WI38 (cell line): ENCODE measurements at regions not wholly inside any gene's neighbourhood (a gene's known extent, or its start where the extent isn't known, plus 50 kb on each side); places are given as distances from the start of the nearest gene placed in this dataset.

Experiments used
- H3K4me3 ChIP-seq: 2 replicates; pipeline ENCODE4 v1.5.1; 2011; ENCODE audit warnings: low read depth, mild to moderate bottlenecking, control low read depth, low read length
- TF ChIP-seq, protein P1 (sequence below): IDR thresholded peaks from 2 replicates; pipeline ENCODE4 v1.5.1; 2012; ENCODE audit warnings: low read depth, mild to moderate bottlenecking, control low read depth, low read length

- no peak overlapping the region for H3K4me3 ChIP-seq
- TF ChIP-seq, protein P1, sequence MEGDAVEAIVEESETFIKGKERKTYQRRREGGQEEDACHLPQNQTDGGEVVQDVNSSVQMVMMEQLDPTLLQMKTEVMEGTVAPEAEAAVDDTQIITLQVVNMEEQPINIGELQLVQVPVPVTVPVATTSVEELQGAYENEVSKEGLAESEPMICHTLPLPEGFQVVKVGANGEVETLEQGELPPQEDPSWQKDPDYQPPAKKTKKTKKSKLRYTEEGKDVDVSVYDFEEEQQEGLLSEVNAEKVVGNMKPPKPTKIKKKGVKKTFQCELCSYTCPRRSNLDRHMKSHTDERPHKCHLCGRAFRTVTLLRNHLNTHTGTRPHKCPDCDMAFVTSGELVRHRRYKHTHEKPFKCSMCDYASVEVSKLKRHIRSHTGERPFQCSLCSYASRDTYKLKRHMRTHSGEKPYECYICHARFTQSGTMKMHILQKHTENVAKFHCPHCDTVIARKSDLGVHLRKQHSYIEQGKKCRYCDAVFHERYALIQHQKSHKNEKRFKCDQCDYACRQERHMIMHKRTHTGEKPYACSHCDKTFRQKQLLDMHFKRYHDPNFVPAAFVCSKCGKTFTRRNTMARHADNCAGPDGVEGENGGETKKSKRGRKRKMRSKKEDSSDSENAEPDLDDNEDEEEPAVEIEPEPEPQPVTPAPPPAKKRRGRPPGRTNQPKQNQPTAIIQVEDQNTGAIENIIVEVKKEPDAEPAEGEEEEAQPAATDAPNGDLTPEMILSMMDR: no peak
Measured at GRCh38 chr21:23921670-23922418, 1685.4 kb downstream of the MRPL39 start.

DNA sequence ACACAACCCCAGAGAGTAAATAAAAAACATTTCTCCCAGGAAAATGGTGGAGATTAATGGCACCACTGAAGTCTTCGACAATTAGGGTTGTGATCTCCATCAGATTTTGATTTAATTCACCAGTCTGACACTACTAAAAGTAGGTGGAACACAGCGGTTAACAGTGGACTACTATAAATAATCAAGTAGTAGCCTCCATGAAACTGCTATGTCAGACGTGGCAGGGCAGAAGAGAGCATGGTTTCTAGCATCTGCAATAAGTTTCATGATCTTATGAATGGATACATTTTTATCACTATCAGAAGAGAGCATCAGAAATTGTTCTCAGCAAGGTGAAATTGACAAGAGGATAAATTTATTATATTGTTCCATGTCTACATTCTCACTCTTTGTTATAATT is 1706.6 kb downstream of the MRPL39 start:
- no peak overlapping the region for H3K4me3 ChIP-seq
- TF ChIP-seq, protein P1: no peak

GRCh38 chr21:23899561-23899960 is 1707.7 kb downstream of the MRPL39 start:
- H3K4me3 ChIP-seq: no peak overlapping the region

DNA sequence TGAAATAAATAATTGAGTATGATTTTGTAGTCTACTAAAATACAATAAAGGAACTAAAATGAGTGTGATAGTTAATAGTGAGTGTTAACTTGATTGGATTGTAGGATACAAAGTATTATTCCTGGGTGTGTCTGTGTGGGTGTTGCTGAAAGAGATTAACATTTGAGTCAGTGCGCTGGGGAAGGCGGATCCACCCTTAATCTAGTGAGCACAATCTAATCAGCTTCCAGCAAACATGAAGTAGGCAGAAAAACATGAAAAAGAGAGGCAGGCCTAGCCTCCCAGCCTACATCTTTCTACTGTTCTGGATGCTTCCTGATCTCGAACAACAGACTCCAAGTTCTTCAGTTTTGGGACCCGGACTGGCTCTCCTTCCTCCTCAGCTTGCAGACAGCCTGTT is 1716.6 kb downstream of the MRPL39 start:
- no peak overlapping the region for H3K4me3 ChIP-seq
- TF ChIP-seq, protein P1: no peak

More at GRCh38 chr21:23899561-23899960, 1707.7 kb downstream of the MRPL39 start:
- TF ChIP-seq, protein P1: no peak

DNA sequence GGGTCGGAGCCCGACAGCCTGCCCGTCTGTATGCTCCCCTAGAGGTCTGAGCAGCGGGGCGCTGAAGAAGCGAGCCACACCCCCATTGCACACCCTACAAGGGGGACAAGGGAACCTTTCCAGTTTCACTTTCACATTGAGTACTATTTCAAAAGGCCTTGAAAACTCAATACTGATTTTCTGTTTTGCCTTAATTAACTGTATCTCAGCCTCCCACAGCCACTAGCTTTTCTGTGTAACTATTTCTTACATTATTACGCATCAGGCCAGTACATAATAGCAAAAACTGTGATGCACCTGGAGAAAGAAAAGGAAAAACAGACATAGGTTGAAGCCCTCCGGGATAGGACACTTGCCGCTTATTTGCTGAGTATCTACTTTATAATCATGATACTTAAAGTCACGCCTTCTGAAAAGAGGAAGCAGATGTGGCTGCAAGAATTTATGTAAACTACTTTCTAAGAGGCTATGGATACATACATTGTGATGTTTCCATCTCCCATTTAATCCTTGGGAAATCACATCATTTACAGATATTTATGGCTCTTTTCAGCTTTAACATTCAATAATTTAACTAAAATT is 1719.5 kb downstream of the MRPL39 start:
- TF ChIP-seq, protein P1: no peak
- no peak overlapping the region for H3K4me3 ChIP-seq

GRCh38 chr21:23886828-23887724 is 1720.2 kb downstream of the MRPL39 start:
- TF ChIP-seq, protein P1: no peak
- H3K4me3 ChIP-seq: no peak overlapping the region
